ENCODE measurements at regions not wholly inside any gene's neighbourhood (a gene's known extent, or its start where the extent isn't known, plus 50 kb on each side); places are given as distances from the start of the nearest gene placed in this dataset.
"Not testable (repeated sequence)": the region's sequence is repeated elsewhere in the genome, so short reads cannot be mapped to it uniquely, and the experiment has no call there.

DNA sequence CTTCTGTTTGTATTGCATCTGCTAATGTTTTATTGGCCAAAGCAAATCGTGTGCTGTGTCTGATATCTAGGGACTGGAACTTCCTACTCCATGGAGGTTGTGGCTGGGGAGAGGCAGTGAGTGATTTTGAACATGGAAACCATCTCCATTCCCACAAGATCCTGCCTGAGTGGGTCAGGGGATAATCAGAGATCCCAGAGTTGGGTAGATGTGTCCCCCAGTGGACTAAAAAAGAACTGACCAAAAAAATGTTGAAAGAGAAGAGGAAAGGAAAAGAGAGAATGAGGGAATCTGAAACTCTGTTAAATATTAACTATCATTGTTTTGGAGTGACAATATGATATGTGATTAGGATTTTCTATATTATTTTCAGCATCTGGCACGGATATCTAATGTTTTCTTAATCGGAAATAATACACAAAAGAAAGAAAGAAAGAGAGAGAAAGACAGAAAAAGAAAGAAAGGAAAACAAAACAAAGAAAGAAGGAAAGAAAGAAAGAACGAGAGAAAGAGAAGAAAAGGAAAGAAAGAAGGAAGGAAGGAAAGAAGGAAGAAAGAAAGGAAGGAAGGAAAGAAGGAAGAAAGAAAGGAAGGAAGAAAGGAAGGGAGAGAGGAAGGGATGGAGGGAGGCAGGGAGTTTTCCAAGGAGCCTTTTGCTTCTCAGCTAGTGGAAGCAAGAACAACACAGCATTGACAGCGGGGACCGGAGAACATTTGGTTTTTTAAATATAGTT, 638.5 kb downstream of the CCSER2 start:
- no peaks in the 10 kb centered on the region for H3K9me3 Mint-ChIP-seq
- Histone ChIP-seq H3K4me1 (ENCODE audit: control insufficient read depth in 2 of 2, insufficient read depth in 2 of 2, low read length in 2 of 2) (no peaks in the 10 kb centered on the region), H3K4me3 (ENCODE audit: low read length) (no peak overlapping the region), H3K27ac (ENCODE audit: low read depth, low read length) (no peak overlapping the region), H3K36me3 (ENCODE audit: control insufficient read depth in 2 of 3, insufficient read depth in 3 of 3, low read length in 3 of 3) (no peaks in the 10 kb centered on the region), H3K9me3 (ENCODE audit: control insufficient read depth in 2 of 3, low read length in 3 of 3) (no peaks in the 10 kb centered on the region), H3K27me3 (ENCODE audit: control insufficient read depth in 2 of 2, insufficient read depth in 2 of 2, low read length in 2 of 2) (no peaks in the 10 kb centered on the region)
- no peak overlapping the region for H3K4me3 Mint-ChIP-seq
- intact Hi-C loops (cut with micrococcal nuclease): no loop called here
- DNase-seq: no peak
- no peaks in the 10 kb centered on the region for H3K4me1 Mint-ChIP-seq
- ChIA-PET POLR2A (no interaction called here), CTCF (no interaction called here)
- no peak for ATAC-seq
- no peaks in the 10 kb centered on the region for H3K36me3 Mint-ChIP-seq
- H3K27me3 Mint-ChIP-seq: peaks cover 0 to 4% (median 2%) of the 10 kb centered on the region in 5 donors
- H3K27ac Mint-ChIP-seq: no peak overlapping the region

DNA sequence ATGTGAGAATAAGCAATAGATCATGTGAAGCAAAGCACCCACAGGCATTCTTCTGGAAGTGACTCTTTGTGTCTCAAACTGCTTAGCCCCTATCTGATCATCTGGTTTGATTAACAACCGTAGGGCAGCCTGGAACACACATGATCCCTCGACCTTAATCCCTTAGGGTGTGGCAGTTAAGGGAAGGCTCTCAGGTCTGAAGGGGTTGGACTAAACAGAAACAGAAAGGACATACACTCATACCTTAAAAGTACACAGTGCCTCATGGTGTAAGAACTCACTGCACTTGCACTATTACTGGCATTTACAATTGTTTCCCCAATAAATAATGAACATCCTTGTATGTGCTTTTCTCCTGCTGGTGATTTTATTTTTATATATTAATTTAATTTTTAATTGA, 640.9 kb downstream of the CCSER2 start:
- H3K9me3 ChIP-seq (ENCODE audit: control insufficient read depth in 2 of 3, low read length in 3 of 3); POLR2A ChIA-PET; H3K27ac Mint-ChIP-seq; ATAC-seq; H3K4me3 ChIP-seq (ENCODE audit: low read length); H3K36me3 ChIP-seq (ENCODE audit: control insufficient read depth in 2 of 3, insufficient read depth in 3 of 3, low read length in 3 of 3); H3K9me3 Mint-ChIP-seq; H3K4me1 ChIP-seq (ENCODE audit: control insufficient read depth in 2 of 2, insufficient read depth in 2 of 2, low read length in 2 of 2); intact Hi-C loops (cut with micrococcal nuclease); H3K36me3 Mint-ChIP-seq; H3K4me1 Mint-ChIP-seq; DNase-seq; H3K4me3 Mint-ChIP-seq; H3K27ac ChIP-seq (ENCODE audit: low read depth, low read length); CTCF ChIA-PET; H3K27me3 ChIP-seq (ENCODE audit: control insufficient read depth in 2 of 2, insufficient read depth in 2 of 2, low read length in 2 of 2): not testable (repeated sequence)
- peaks cover 0 to 10% (median 4%) of the 10 kb centered on the region in 5 donors for H3K27me3 Mint-ChIP-seq

DNA sequence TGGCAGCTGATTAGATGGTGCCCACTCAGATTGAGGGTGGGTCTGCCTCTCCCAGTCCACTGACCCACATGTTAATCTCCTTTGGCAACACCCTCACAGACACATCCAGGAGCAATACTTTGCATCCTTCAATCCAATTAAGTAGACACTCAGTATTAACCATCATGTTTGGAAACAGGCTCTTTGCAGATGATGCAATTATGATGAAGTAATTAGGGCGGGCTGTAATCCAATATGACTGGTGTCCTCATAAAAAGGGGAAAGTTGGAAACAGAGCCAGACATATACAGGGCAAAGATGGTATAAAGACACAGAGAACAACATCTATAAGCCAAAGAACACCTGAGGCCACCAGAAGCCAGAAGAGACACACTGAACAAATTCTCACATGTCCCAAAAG, 658.6 kb downstream of the CCSER2 start:
- Histone ChIP-seq H3K4me1 (ENCODE audit: control insufficient read depth in 2 of 2, insufficient read depth in 2 of 2, low read length in 2 of 2) (no peaks in the 10 kb centered on the region), H3K4me3 (ENCODE audit: low read length) (no peak overlapping the region), H3K27ac (ENCODE audit: low read depth, low read length) (no peak overlapping the region), H3K36me3 (ENCODE audit: control insufficient read depth in 2 of 3, insufficient read depth in 3 of 3, low read length in 3 of 3) (no peaks in the 10 kb centered on the region), H3K27me3 (ENCODE audit: control insufficient read depth in 2 of 2, insufficient read depth in 2 of 2, low read length in 2 of 2) (no peaks in the 10 kb centered on the region), H3K9me3 (ENCODE audit: control insufficient read depth in 2 of 3, low read length in 3 of 3) (no peaks in the 10 kb centered on the region)
- ATAC-seq (no peak), DNase-seq (no peak)
- H3K4me3 Mint-ChIP-seq: no peak overlapping the region
- ChIA-PET POLR2A (no interaction called here), CTCF (no interaction called here)
- H3K4me1 Mint-ChIP-seq: no peaks in the 10 kb centered on the region
- no peaks in the 10 kb centered on the region for H3K27me3 Mint-ChIP-seq
- H3K27ac Mint-ChIP-seq: no peak overlapping the region
- H3K9me3 Mint-ChIP-seq: peaks cover 0 to 8% (median 0%) of the 10 kb centered on the region in 11 donors
- intact Hi-C loops (cut with micrococcal nuclease): no loop called here
- H3K36me3 Mint-ChIP-seq: no peaks in the 10 kb centered on the region

DNA sequence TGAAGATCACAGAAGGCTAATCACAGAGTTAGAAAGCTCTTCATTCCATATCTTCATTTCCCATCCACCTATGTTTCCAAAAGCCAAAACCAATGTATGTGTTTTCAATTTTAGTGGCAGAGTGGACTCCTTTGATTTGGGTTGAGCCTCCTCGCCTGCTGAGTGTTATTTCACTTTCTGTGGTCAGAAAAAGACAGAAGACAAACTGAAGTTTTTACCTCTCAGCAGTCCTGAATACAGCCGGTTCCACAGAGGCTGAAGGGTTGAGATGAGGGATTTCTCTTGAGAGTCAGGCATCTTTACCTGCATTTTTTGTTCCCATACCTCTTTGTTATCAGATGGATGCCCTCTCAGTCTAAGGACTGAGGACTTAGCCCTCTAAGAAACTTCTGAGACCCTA, 659.6 kb downstream of the CCSER2 start:
- no peaks in the 10 kb centered on the region for H3K9me3 ChIP-seq (ENCODE audit: control insufficient read depth in 2 of 3, low read length in 3 of 3)
- H3K9me3 Mint-ChIP-seq: peaks cover 0 to 8% (median 0%) of the 10 kb centered on the region in 11 donors
- H3K27me3 Mint-ChIP-seq: no peaks in the 10 kb centered on the region
- H3K27ac Mint-ChIP-seq: no peak overlapping the region
- no peak overlapping the region for H3K27ac ChIP-seq (ENCODE audit: low read depth, low read length)
- ATAC-seq: no peak
- H3K4me3 Mint-ChIP-seq: no peak overlapping the region
- no peak overlapping the region for H3K4me3 ChIP-seq (ENCODE audit: low read length)
- no peak for DNase-seq
- intact Hi-C loops (cut with micrococcal nuclease): no loop called here
- no peaks in the 10 kb centered on the region for H3K27me3 ChIP-seq (ENCODE audit: control insufficient read depth in 2 of 2, insufficient read depth in 2 of 2, low read length in 2 of 2)
- no peaks in the 10 kb centered on the region for H3K4me1 ChIP-seq (ENCODE audit: control insufficient read depth in 2 of 2, insufficient read depth in 2 of 2, low read length in 2 of 2)
- H3K4me1 Mint-ChIP-seq: no peaks in the 10 kb centered on the region
- H3K36me3 ChIP-seq (ENCODE audit: control insufficient read depth in 2 of 3, insufficient read depth in 3 of 3, low read length in 3 of 3): no peaks in the 10 kb centered on the region
- CTCF ChIA-PET: no interaction called here
- no peaks in the 10 kb centered on the region for H3K36me3 Mint-ChIP-seq
- POLR2A ChIA-PET: no interaction called here

DNA sequence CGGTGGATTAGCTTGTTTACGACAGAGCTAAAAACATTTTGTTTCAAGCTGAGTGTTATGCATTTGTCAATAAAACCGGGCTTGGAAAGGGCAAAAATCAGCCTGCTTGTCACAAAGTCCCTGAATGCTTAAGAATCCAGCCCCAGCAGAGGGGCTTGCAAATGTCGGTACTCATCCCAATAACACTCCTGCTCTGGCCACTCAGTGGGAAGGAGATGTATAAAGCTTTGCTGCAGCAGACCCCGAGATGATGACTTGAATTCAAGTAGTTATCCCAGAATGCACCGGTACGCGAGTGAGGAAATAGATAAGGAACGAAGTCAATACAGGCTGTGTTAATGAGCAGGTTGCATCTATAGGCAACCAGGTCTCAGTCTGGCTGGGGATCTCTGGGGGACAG, 662.3 kb downstream of the CCSER2 start:
- H3K4me1 ChIP-seq (ENCODE audit: control insufficient read depth in 2 of 2, insufficient read depth in 2 of 2, low read length in 2 of 2): no peaks in the 10 kb centered on the region
- H3K4me1 Mint-ChIP-seq: no peaks in the 10 kb centered on the region
- POLR2A ChIA-PET: no interaction called here
- no peaks in the 10 kb centered on the region for H3K27me3 ChIP-seq (ENCODE audit: control insufficient read depth in 2 of 2, insufficient read depth in 2 of 2, low read length in 2 of 2)
- H3K9me3 Mint-ChIP-seq: peaks cover 0 to 4% (median under 1%) of the 10 kb centered on the region in 11 donors
- ATAC-seq (no peak), DNase-seq (no peak)
- CTCF ChIA-PET: no interaction called here
- no peak overlapping the region for H3K27ac ChIP-seq (ENCODE audit: low read depth, low read length)
- H3K4me3 Mint-ChIP-seq: no peak overlapping the region
- H3K9me3 ChIP-seq (ENCODE audit: control insufficient read depth in 2 of 3, low read length in 3 of 3): no peaks in the 10 kb centered on the region
- no peaks in the 10 kb centered on the region for H3K27me3 Mint-ChIP-seq
- H3K4me3 ChIP-seq (ENCODE audit: low read length): no peak overlapping the region
- no peaks in the 10 kb centered on the region for H3K36me3 ChIP-seq (ENCODE audit: control insufficient read depth in 2 of 3, insufficient read depth in 3 of 3, low read length in 3 of 3)
- no peak overlapping the region for H3K27ac Mint-ChIP-seq
- H3K36me3 Mint-ChIP-seq: no peaks in the 10 kb centered on the region
- intact Hi-C loops (cut with micrococcal nuclease): no loop called here

DNA sequence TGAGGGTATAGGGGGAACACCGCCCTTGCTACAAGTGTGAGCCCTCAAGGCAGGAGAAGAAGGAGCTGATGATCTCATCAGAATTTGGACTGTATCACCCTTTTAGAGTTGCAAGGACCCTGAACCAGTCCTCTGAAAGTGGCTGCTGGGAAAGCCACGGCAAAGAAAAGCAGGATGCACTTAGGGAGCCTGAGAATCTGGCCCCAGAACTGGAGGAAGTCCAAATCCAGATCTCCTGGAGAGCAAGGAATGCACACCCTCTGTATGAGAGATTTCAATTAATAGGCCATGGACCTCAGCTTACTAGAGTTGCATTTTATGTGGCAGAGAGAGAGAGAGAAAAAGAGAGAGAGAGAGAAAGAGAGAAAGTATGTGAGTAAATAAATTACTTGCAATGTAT, 662.9 kb downstream of the CCSER2 start:
- ChIA-PET POLR2A (no interaction called here), CTCF (no interaction called here)
- Histone ChIP-seq H3K27me3 (ENCODE audit: control insufficient read depth in 2 of 2, insufficient read depth in 2 of 2, low read length in 2 of 2) (no peaks in the 10 kb centered on the region), H3K36me3 (ENCODE audit: control insufficient read depth in 2 of 3, insufficient read depth in 3 of 3, low read length in 3 of 3) (no peaks in the 10 kb centered on the region), H3K9me3 (ENCODE audit: control insufficient read depth in 2 of 3, low read length in 3 of 3) (no peaks in the 10 kb centered on the region), H3K4me1 (ENCODE audit: control insufficient read depth in 2 of 2, insufficient read depth in 2 of 2, low read length in 2 of 2) (no peaks in the 10 kb centered on the region), H3K27ac (ENCODE audit: low read depth, low read length) (no peak overlapping the region), H3K4me3 (ENCODE audit: low read length) (no peak overlapping the region)
- Mint-ChIP-seq H3K4me1 (no peaks in the 10 kb centered on the region), H3K9me3 (peaks cover 0 to 4% (median 1%) of the 10 kb centered on the region in 11 donors), H3K27me3 (no peaks in the 10 kb centered on the region), H3K4me3 (no peak overlapping the region), H3K27ac (no peak overlapping the region), H3K36me3 (no peaks in the 10 kb centered on the region)
- intact Hi-C loops (cut with micrococcal nuclease): no loop called here
- DNase-seq (no peak), ATAC-seq (no peak)

DNA sequence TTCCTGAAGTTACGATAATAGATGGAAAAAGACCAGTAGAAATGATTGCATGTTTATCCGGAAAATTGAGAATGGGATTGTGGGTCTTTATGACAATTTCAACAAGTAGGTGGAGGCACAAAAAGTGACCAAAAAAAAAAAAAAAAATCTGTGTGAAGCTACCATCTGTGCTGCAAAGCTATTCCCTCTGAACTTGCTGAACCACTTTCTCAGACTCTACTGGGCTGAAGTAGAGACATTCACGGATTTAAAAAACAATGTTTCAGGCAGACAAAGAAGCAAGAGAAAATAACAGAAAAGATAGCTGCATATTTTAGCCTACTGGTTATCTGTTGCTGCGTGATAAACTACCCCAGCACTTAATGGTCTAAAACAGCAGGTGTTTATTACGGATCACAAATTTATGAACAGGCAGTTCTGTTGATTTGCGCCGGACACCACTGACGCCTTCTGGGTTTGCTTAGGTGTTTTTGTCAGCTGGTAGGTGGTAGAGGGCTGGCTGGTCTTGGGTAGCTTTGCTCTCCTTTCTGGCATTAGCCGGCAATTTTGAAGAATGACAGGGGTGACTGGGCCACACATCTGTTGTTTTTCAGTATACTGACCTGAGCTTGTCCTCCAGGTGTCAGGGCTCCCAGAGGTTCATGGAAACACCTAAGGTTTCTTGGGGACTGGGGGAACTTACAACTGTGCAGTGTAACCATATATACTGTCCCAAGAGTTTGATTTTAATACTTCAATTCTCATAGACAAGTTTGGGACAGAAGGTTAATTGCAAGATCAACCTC, 665.1 kb downstream of the CCSER2 start:
- no peaks in the 10 kb centered on the region for H3K4me1 ChIP-seq (ENCODE audit: control insufficient read depth in 2 of 2, insufficient read depth in 2 of 2, low read length in 2 of 2)
- H3K27ac ChIP-seq (ENCODE audit: low read depth, low read length): no peak overlapping the region
- DNase-seq (no peak), ATAC-seq (no peak)
- ChIA-PET CTCF (no interaction called here), POLR2A (no interaction called here)
- H3K4me3 ChIP-seq (ENCODE audit: low read length): no peak overlapping the region
- no peaks in the 10 kb centered on the region for H3K9me3 ChIP-seq (ENCODE audit: control insufficient read depth in 2 of 3, low read length in 3 of 3)
- intact Hi-C loops (cut with micrococcal nuclease): no loop called here
- H3K4me1 Mint-ChIP-seq: no peaks in the 10 kb centered on the region
- peaks cover 0 to 5% (median 0%) of the 10 kb centered on the region in 11 donors for H3K9me3 Mint-ChIP-seq
- H3K36me3 Mint-ChIP-seq: no peaks in the 10 kb centered on the region
- H3K36me3 ChIP-seq (ENCODE audit: control insufficient read depth in 2 of 3, insufficient read depth in 3 of 3, low read length in 3 of 3): no peaks in the 10 kb centered on the region
- no peaks in the 10 kb centered on the region for H3K27me3 Mint-ChIP-seq
- no peak overlapping the region for H3K27ac Mint-ChIP-seq
- no peaks in the 10 kb centered on the region for H3K27me3 ChIP-seq (ENCODE audit: control insufficient read depth in 2 of 2, insufficient read depth in 2 of 2, low read length in 2 of 2)
- H3K4me3 Mint-ChIP-seq: no peak overlapping the region

All from naive thymus-derived CD4-positive, alpha-beta T cell (primary cell).